IPS DF 19.7 (cell line): ENCODE measurements at regions not wholly inside any gene's neighbourhood (a gene's known extent, or its start where the extent isn't known, plus 50 kb on each side); places are given as distances from the start of the nearest gene placed in this dataset.

Experiments
- DNase-seq: peaks from one replicate; pipeline ENCODE4 v3.0.0-alpha.2; 2013; ENCODE audit warnings: low read depth, low spot score

- no peak for DNase-seq
These were observed 216.2 kb upstream of the HS6ST1 start for GRCh38 chr2:128534688-128535392.

- no peak for DNase-seq
These were observed 217.3 kb upstream of the HS6ST1 start for GRCh38 chr2:128535953-128536352.

DNA sequence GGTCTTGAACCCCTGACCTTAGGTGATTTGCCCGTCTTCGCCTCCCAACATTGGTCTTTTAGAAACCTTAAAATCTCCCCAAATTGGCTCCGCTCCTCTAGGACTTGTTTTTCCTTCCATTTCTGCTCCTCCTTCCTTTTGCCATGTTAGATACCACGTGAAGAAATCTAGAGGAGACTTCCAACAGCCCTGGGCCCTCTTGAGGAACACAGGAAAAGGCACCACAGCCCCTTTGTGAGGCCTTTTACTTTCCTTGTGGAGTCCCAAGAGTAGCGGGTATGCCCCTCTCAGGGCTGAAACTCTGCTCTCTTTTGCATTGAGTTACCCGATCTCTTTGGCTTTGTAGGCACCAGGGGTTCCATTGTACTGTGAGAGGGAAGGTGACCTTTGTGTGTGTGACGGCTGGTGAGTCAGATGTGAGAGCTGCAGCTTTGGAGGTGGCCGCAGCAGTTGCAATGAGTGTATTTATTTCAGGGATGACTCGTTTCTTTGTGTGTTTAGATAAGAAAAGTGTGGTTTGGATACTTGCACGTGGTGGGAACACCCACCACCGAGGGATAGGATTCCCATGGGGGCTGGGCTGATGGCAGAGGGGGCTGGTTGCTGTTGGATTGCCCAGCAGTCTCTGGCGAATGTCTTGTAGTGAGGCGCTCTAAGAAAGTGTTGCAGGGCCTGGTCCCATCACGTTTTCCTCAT is 218.4 kb upstream of the HS6ST1 start:
- DNase-seq = peak; percentile 78

GRCh38 chr2:128537646-128538045 is 219.0 kb upstream of the HS6ST1 start:
- no peak for DNase-seq

DNA sequence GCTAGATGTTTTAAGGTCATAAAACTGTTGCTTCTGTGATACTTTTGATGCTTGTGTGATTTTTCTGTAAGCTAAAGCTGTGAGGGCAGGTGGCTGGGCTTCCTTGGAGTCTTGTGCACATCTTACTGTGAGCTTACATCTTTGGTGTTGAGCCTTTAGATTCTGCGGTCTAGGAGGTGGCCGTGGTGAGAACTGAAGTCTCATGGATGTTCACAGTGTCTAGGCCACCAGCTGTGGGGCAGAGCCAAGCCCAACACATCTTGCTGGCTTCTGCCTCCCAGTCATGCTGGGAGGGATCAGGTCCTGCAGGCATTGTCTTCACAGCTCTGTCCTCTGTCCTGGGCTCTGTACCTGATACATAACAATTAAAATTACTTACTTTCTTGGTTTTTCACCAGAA is 219.7 kb upstream of the HS6ST1 start:
- no peak for DNase-seq

DNA sequence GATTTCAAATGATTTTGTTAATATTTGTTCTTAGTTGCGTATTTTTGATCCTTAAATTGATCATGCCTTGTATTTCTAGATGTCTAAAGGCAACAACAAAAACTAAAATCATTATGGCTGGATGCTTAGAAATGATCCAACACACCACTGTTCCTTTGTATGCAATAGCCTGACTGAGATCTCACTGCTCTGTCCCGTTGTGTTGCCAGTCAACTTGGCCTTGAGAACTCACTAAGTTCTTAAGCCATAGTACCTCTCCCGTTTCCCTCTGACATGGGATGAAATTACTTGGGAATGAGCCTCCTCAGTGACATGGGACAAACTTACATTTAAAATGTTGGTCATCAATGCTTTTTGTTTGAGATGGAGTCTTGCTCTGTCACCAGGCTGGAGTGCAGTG is 222.0 kb upstream of the HS6ST1 start:
- DNase-seq = no peak

DNA sequence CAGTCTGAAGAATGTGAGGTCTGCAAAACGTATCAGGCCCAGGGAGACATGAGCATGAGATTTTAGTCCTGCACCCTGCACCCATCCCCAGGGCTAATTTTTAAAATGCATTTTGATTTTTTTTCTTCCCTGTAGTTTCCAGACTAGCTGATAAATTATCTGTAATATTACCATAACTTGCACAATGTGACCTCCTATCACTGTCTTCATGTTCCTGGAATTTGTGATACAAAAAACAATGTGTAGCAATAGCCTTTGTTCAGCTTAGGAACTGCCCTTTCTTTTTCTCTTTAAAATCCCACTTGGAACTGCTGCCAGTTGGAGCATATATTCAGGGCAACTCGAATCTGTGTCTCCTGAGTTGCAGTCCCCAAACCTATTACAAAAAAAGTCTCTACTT is 222.8 kb upstream of the HS6ST1 start:
- DNase-seq = no peak

DNA sequence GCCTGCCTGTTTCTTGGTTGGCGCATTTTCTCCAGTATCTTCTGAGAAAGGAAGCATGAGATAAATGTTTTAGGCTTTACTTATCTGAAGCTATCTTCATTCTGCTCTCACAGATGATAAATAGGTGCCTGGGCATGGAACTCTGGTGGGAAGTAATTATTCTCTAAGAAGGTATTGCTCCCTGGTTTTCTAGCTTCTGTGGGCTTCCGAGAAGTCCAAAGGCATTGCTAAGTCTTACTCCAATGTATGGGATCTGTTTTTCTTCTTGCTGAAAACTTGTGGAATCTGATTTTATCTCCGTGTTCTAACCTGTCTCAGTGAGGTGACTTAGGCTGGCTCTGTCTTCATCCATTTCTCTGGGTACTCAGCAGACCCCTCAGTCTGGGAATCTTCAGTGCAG is 224.4 kb upstream of the HS6ST1 start:
- no peak for DNase-seq

DNA sequence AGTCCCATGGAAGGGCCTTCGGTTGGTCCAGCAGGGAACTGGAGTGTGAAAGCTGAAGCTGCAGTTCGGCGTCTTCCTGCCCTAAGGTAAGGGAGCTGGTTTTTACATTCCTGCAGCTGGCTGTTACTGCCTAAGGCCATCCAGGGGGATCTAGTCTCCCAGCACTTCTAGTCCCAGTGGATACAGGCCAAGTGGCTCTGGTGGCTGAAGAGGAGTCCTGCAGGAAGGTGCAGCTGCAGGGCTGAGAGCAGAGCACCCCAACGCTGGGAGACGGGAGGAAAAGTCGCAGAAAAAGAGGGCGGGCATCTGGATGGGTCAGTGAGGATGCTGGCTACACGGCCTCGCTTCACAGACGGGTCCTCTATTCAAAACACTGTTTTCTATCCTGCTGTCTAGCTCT is 225.0 kb upstream of the HS6ST1 start:
- DNase-seq = peak; percentile 56

DNA sequence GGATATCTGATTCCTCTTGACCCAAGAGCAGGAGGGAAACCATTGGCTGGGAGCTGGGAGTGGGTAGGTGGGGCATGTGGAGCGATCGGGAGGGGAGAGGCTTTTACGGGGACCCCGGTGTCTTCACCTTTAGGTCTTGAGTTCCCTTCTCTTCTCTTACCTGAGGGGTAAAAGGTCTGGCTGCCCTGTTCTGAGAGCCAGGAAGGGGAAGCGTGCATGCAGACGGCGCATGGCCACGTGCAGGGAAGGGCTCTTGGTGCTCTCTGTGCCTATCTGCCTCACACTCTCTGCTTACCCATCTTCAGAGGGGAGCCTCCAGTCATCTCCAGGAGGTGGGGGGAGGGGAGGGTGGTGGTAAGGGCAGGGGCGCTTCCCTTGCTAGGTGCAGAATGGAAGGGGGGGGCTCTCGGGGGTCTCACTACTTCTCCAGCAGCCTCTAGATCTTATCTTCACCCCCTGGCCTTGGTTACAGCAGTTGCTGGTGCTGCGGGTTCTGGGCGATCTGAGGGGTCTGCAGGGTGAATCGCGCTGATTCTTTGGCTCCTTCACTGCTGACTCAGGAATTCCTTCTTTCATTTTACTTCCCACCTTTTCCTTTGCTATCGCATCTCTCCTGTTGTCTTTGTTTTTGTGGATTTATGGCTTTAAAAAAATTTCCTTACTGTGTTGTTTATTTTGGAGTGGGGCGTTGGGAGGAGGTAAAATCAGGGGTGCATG is 225.8 kb upstream of the HS6ST1 start:
- DNase-seq = no peak

GRCh38 chr2:128545085-128545484 is 226.4 kb upstream of the HS6ST1 start:
- DNase-seq = no peak

- DNase-seq = no peak
These were observed 227.2 kb upstream of the HS6ST1 start for GRCh38 chr2:128545829-128546228.

DNA sequence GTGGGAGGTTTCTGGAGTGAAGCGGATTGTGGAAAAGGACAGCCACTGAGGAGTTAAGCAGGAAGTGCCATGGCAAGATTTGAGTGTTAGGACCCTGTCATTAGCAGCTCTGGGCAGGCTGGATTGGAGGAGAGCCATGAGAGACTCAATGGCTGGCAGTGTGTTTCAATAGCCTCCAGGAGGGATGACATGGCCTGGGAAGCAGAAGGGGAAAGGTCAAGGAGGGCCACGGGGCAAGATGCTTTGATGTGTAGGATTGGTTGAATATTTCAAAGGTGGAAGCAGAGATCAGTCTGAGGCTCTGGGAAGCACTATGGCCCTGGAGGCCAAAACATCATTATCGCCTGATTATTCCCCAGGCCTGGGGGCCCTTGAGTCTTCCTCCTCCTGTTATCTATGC is 229.0 kb upstream of the HS6ST1 start:
- no peak for DNase-seq

DNA sequence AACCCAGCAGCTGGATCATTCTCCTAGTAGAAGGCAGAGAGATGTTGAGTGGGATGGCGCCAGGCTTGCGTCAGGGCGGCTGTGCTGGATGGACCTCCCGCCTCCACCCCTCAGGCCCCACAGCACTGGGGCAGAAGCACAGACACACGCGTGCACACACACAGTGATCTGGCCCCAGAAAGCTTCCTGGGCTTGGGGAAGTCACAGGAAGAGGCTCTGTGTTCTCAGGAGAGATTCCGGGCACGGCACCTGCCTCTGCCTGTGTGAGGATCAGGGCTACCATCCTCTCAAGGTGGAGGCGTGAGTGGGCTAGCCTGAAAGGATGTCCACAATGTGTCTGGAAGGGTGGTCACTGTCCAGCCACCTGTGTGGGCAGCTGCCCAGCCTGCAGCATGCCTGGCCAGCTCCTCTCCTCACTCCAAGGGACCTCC is 229.8 kb upstream of the HS6ST1 start:
- DNase-seq = no peak

DNA sequence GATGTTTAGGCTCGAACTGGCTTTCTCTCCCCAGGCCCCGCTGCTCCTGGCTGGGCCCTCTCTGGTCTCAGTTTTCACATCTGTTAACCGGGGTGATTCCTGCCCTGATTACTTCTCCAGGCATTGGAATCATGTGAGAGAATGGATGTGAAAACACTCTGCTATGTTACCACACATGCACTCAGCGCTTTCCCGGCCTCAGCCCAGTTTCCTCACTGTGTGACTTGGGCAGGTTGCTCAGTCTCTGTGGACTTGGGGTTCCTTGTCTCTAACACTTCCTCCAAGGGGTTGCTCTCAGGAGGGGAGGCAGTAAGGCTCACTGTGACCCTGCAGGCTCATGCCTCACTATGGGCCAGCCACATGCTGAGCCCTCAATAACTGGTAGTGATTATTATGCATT is 230.4 kb upstream of the HS6ST1 start:
- DNase-seq = no peak

DNA sequence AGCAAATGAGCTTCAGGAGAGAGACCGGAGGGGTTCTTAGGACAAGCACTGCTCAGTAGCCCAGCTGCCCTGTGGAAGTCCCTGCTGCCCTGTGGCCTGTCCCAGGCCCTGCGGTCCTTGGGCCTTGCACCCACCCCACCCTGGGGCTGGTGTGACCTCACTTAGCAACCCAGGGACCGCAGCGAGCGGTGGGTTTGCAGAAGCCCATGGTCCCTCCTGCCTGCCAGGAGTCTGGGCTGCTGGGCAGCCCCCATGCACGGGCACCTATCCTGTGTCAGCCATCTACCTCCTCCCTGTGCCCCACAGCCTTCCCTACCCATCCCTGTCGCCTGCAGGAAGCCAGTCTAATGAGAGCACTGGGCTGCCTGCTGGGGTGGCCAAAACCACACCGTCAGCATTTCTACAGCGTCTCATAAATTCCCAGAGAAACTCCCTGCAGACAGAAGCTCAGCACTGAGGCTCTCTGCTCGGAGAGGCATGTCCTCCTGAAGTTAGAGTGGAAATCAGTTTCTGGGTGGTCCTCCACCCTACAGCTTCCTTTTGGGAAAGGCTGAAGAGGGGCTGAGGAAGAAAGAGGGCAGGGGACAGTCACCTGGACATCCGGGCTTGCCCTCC is 231.1 kb upstream of the HS6ST1 start:
- DNase-seq = no peak

GRCh38 chr2:128550389-128550788 is 231.7 kb upstream of the HS6ST1 start:
- DNase-seq = no peak

GRCh38 chr2:128550801-128551416 is 232.2 kb upstream of the HS6ST1 start:
- no peak for DNase-seq

DNA sequence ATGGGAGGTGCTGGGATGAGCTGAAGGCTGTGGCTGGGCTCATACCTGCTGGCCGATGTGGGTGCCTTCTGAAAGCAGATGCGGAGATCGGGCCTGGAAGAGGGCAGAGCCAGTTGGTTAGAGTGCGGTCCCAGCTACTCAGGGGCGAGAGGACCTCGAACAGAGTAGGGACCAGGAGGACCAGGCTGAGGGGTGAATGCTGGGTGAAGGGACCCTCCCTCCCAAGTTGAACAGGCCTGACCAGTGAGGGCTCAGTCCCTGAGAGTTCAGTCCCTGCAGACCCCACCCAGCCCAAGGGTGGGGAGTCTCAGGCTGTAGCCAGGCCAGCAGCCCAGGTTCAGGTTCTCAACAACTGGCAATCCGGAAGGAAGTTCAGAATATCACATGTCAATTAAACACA is 232.8 kb upstream of the HS6ST1 start:
- no peak for DNase-seq

DNA sequence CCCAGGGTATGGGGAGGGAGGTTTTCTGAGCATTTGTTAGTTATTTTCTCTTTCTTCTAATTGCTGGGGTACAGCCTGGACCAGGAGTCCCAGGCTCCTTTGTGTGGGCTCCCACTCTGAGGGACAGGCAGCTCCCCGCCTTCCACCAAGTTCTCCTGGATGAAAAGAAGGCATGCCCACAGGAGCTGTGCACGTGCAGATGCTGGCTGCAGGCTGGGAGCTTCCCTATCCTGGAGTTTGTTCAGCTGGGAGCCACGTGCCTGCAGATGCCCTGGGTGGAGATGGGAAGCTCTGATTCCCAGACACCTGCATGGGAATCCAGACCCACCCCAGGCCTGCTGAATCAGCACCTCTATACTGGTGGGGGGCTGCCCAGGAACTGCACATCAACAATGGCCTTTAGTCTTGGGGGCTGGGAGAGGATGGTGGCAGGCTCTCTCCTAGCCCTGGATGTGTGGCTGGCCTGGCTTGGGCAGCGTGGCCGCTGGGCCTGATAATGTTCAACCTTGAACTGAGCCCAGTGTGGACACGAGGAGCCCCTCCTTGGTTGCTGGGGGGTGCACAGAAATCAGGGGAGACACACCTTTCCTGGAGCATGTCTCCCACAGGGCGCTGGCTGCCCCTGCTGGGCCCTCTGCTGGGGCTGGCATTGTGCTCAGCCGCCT is 233.6 kb upstream of the HS6ST1 start:
- no peak for DNase-seq

GRCh38 chr2:128552806-128553551 is 234.3 kb upstream of the HS6ST1 start:
- no peak for DNase-seq
